ENCODE measurements at regions not wholly inside any gene's neighbourhood (a gene's known extent, or its start where the extent isn't known, plus 50 kb on each side); places are given as distances from the start of the nearest gene placed in this dataset.

DNA sequence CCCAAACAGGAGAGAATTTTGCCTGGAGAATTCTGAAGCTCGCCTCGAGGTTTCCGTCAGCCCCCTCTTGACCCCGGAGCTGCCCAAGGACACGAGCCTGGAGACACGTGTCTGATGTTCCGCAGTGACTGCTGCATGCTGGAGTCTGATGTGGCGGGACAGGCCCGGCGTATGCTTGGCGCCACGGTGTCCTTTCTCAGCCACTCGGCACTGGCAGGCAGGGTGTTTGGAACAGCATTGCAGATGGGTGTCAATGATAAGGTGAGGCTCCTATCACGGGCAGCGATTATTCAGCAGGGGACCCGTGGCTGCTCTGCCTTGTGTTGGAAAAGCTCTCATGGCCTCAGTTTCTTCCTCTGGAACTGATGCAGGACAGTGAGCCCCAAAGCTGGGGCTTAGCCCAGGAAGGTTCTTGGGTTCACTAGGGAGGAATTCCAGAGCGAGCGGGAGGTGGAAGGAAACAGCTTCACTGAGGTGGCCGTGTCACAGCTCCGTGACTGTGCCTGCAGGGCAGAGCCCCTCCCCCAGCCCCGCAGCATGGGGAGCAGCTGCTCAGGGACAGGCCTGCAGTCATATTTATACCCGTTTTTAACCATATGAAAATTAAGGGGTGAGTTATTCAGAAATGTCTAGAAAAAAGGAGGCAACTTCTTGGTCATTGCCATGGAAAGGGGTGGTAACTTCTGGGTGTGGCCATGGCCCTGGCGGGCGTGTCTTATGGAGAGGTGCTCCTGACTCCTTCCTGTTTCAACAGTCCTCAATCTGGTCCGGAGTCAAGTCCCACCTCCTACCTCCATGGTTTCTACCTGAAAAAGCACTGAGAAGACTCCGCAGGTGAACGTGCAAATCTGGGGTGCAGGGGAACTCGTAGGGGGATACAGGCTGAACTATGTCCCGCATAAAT, 123.4 kb downstream of the SIK1 start:
- TF ChIP-seq, protein P1, sequence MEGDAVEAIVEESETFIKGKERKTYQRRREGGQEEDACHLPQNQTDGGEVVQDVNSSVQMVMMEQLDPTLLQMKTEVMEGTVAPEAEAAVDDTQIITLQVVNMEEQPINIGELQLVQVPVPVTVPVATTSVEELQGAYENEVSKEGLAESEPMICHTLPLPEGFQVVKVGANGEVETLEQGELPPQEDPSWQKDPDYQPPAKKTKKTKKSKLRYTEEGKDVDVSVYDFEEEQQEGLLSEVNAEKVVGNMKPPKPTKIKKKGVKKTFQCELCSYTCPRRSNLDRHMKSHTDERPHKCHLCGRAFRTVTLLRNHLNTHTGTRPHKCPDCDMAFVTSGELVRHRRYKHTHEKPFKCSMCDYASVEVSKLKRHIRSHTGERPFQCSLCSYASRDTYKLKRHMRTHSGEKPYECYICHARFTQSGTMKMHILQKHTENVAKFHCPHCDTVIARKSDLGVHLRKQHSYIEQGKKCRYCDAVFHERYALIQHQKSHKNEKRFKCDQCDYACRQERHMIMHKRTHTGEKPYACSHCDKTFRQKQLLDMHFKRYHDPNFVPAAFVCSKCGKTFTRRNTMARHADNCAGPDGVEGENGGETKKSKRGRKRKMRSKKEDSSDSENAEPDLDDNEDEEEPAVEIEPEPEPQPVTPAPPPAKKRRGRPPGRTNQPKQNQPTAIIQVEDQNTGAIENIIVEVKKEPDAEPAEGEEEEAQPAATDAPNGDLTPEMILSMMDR (IDR thresholded peaks at IDR 0.05; ENCODE audit: insufficient read depth, low read depth, low read length): no peak
- DNase-seq (ENCODE audit: low read depth): no peak
- H3K4me3 ChIP-seq (ENCODE audit: low read depth, low read length): no peak overlapping the region

GRCh38 chr21:43302769-43303168, 124.2 kb downstream of the SIK1 start:
- H3K4me3 ChIP-seq (ENCODE audit: low read depth, low read length): no peak overlapping the region
- TF ChIP-seq, protein P1 (IDR thresholded peaks at IDR 0.05; ENCODE audit: insufficient read depth, low read depth, low read length): no peak
- DNase-seq (ENCODE audit: low read depth): no peak

DNA sequence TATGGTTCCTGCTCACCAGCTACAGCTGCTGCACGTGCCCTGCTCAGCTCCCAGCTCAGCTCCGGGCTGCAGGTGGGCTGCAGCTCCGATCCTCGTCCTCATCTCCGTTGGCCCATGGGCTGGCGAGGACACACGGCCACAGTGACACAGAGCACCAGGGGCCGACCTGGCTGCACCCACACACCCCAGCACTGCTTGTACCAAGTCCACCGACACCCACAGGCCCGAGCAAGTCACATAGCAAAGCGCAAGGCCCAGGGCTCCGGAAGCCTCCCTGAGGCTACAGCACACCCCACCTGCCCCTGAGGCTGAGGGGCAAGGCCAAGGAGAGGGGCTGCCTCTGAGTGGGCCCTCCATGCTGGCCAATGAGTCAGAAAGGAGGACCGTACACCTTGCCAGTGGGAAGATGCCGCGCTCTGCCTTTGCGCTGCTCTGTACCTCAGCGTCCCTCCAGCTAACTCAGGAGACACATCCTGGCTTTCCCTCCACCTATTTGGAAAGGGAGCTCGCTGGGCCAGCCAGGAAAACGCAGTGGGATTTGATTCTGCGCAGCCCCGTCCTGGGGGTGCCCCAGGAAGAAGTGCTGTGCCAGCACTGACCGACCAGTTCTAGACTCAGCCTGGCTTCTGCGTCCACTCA, 124.8 kb downstream of the SIK1 start:
- no peak for DNase-seq (ENCODE audit: low read depth)
- no peak overlapping the region for H3K4me3 ChIP-seq (ENCODE audit: low read depth, low read length)
- TF ChIP-seq, protein P1 (IDR thresholded peaks at IDR 0.05; ENCODE audit: insufficient read depth, low read depth, low read length): no peak

- no peak for DNase-seq (ENCODE audit: low read depth)
- TF ChIP-seq, protein P1 (IDR thresholded peaks at IDR 0.05; ENCODE audit: insufficient read depth, low read depth, low read length): no peak
- H3K4me3 ChIP-seq (ENCODE audit: low read depth, low read length): no peak overlapping the region
These were observed 125.4 kb downstream of the SIK1 start for GRCh38 chr21:43301409-43302061.

DNA sequence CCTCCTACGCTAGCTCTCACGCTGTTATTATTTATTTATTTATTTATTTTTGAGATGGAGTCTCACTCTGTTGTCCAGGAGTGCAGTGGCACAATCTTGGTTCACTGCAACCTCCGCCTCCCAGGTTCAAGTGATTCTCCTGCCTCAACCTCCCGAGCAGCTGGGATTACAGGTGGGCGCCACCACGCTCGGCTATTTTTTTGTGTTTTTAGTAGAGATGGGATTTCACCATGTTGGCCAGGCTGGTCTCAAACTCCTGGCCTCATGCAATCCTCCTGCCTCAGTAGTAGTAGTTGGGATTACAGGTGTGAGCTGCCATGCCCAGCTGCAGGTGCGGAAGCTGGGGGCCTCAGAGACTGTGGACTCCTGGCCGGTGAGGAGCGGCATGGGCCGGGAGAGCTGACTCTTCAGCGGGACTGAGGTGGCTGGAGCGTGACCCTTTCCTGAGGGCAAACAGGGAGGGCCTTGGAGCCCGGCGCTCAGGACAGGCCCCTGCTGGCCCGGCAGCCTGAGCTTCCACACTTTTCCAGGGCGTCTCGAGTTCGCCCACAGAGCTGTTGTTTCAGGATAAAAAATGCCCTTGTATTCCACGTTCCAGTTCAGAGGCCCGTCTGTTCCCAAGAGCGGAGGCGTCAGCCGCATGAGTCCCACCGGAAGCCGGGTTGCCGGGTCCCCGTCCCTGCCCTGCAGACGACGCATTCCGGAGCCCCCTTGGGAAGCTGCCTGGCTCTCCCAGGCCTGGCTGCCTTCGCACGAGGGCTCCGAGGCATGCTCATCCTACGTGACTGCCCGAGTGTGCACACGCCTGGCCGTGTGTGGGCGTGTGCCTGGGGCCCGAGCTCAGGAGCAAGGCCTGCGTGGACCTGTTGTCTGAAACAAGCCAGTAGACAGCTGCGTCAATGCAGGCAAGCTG, 126.2 kb downstream of the SIK1 start:
- no peak for DNase-seq (ENCODE audit: low read depth)
- H3K4me3 ChIP-seq (ENCODE audit: low read depth, low read length): no peak overlapping the region
- TF ChIP-seq, protein P1 (IDR thresholded peaks at IDR 0.05; ENCODE audit: insufficient read depth, low read depth, low read length): no peak
